ENCODE measurements at regions not wholly inside any gene's neighbourhood (a gene's known extent, or its start where the extent isn't known, plus 50 kb on each side); places are given as distances from the start of the nearest gene placed in this dataset.

GRCh38 chr5:125720348-125720685 is 702.9 kb upstream of the GRAMD2B start:
- DNase-seq: no peak

GRCh38 chr5:125720721-125721120 is 702.5 kb upstream of the GRAMD2B start:
- no peak for DNase-seq

- no peak for DNase-seq
Measured at GRCh38 chr5:125722550-125722949, 700.7 kb upstream of the GRAMD2B start.

- no peak for DNase-seq
Measured at GRCh38 chr5:125725691-125726090, 697.5 kb upstream of the GRAMD2B start.

- no peak for DNase-seq
Measured at GRCh38 chr5:125743939-125744338, 679.3 kb upstream of the GRAMD2B start.

- no peak for DNase-seq
Measured at GRCh38 chr5:125746917-125747316, 676.3 kb upstream of the GRAMD2B start.

GRCh38 chr5:125750147-125750860 is 672.9 kb upstream of the GRAMD2B start:
- DNase-seq: no peak

GRCh38 chr5:125750861-125751186 is 672.4 kb upstream of the GRAMD2B start:
- DNase-seq: no peak

- no peak for DNase-seq
Measured at GRCh38 chr5:125756456-125756855, 666.8 kb upstream of the GRAMD2B start.

GRCh38 chr5:125766706-125767105 is 656.5 kb upstream of the GRAMD2B start:
- no peak for DNase-seq

- no peak for DNase-seq
Measured at GRCh38 chr5:125775896-125776295, 647.3 kb upstream of the GRAMD2B start.

- no peak for DNase-seq
Measured at GRCh38 chr5:125776656-125777139, 646.5 kb upstream of the GRAMD2B start.

GRCh38 chr5:125778791-125779190 is 644.4 kb upstream of the GRAMD2B start:
- no peak for DNase-seq

- no peak for DNase-seq
Measured at GRCh38 chr5:125785407-125785806, 637.8 kb upstream of the GRAMD2B start.

GRCh38 chr5:125786021-125786420 is 637.2 kb upstream of the GRAMD2B start:
- DNase-seq: no peak

- DNase-seq: no peak
Measured at GRCh38 chr5:125793470-125793869, 629.7 kb upstream of the GRAMD2B start.

- DNase-seq: no peak
Measured at GRCh38 chr5:125794922-125795321, 628.3 kb upstream of the GRAMD2B start.

- DNase-seq: no peak
Measured at GRCh38 chr5:125798307-125798706, 624.9 kb upstream of the GRAMD2B start.

GRCh38 chr5:125812651-125813050 is 610.6 kb upstream of the GRAMD2B start:
- DNase-seq: no peak

GRCh38 chr5:125813221-125813974 is 609.8 kb upstream of the GRAMD2B start:
- DNase-seq: no peak

- DNase-seq: no peak
Measured at GRCh38 chr5:125814119-125814518, 609.1 kb upstream of the GRAMD2B start.

- DNase-seq: no peak
Measured at GRCh38 chr5:125823572-125823971, 599.6 kb upstream of the GRAMD2B start.

GRCh38 chr5:125826214-125826613 is 597.0 kb upstream of the GRAMD2B start:
- DNase-seq: no peak

- DNase-seq: no peak
Measured at GRCh38 chr5:125829349-125829748, 593.9 kb upstream of the GRAMD2B start.

GRCh38 chr5:125833398-125833797 is 589.8 kb upstream of the GRAMD2B start:
- DNase-seq: no peak
